ENCODE measurements at regions not wholly inside any gene's neighbourhood (a gene's known extent, or its start where the extent isn't known, plus 50 kb on each side); places are given as distances from the start of the nearest gene placed in this dataset.
"Not testable (repeated sequence)": the region's sequence is repeated elsewhere in the genome, so short reads cannot be mapped to it uniquely, and the experiment has no call there.

GRCh38 chr7:125299003-125299765, 369.6 kb upstream of the POT1 start:
- intact Hi-C loops (cut with DNase I) = no loop called here
- Histone ChIP-seq H3K27ac (no peak overlapping the region), H3K4me1 (replicated peaks) (no peaks in the 10 kb centered on the region), H3K4me3 (no peak overlapping the region), H3K9me3 (no peaks in the 10 kb centered on the region), H3K27me3 (replicated peaks; ENCODE audit: insufficient read depth) (no peaks in the 10 kb centered on the region), H3K36me3 (no peaks in the 10 kb centered on the region)
- TF ChIP-seq POLR2AphosphoS5 (IDR thresholded peaks at IDR 0.05) = no peak
- no peak for TF ChIP-seq POLR2A (IDR thresholded peaks at IDR 0.05)
- TF ChIP-seq CTCF (IDR thresholded peaks at IDR 0.05) = no peak
- DNase-seq (ENCODE audit: low spot score) = no peak
- 93% methylated on average over 18 of the region's 18 CpGs for WGBS

GRCh38 chr7:125279961-125280360, 350.3 kb upstream of the POT1 start:
- intact Hi-C loops (cut with DNase I) = no loop called here

GRCh38 chr7:125278318-125278717, 348.7 kb upstream of the POT1 start:
- H3K9me3 ChIP-seq = no peaks in the 10 kb centered on the region
- no peak overlapping the region for H3K4me3 ChIP-seq
- intact Hi-C loops (cut with DNase I) = no loop called here
- 40% methylated on average over 1 of the region's 1 CpG for WGBS
- no peaks in the 10 kb centered on the region for H3K36me3 ChIP-seq
- H3K4me1 ChIP-seq (replicated peaks) = no peaks in the 10 kb centered on the region
- TF ChIP-seq POLR2A (IDR thresholded peaks at IDR 0.05) (no peak), POLR2AphosphoS5 (IDR thresholded peaks at IDR 0.05) (no peak), CTCF (IDR thresholded peaks at IDR 0.05) (no peak)
- DNase-seq (ENCODE audit: low spot score) = no peak
- no peak overlapping the region for H3K27ac ChIP-seq
- no peaks in the 10 kb centered on the region for H3K27me3 ChIP-seq (replicated peaks; ENCODE audit: insufficient read depth)

More at GRCh38 chr7:125279961-125280360, 350.3 kb upstream of the POT1 start:
- TF ChIP-seq CTCF (IDR thresholded peaks at IDR 0.05) = no peak
- TF ChIP-seq POLR2AphosphoS5 (IDR thresholded peaks at IDR 0.05) = no peak
- no peak for TF ChIP-seq POLR2A (IDR thresholded peaks at IDR 0.05)
- DNase-seq (ENCODE audit: low spot score) = no peak
- WGBS = 52% methylated on average over 2 of the region's 2 CpGs
- no peaks in the 10 kb centered on the region for H3K27me3 ChIP-seq (replicated peaks; ENCODE audit: insufficient read depth)
- H3K9me3 ChIP-seq = no peaks in the 10 kb centered on the region
- H3K36me3 ChIP-seq = no peaks in the 10 kb centered on the region
- H3K4me3 ChIP-seq = no peak overlapping the region
- no peak overlapping the region for H3K27ac ChIP-seq
- no peaks in the 10 kb centered on the region for H3K4me1 ChIP-seq (replicated peaks)

- H3K27ac ChIP-seq; H3K27me3 ChIP-seq (replicated peaks; ENCODE audit: insufficient read depth); H3K4me3 ChIP-seq; H3K36me3 ChIP-seq; intact Hi-C loops (cut with DNase I); H3K9me3 ChIP-seq; H3K4me1 ChIP-seq (replicated peaks); DNase-seq (ENCODE audit: low spot score): not testable (repeated sequence)
- WGBS = 91% methylated on average over 6 of the region's 6 CpGs
Measured at GRCh38 chr7:125274742-125275141, 345.1 kb upstream of the POT1 start.

GRCh38 chr7:125264174-125264856, 334.7 kb upstream of the POT1 start:
- H3K4me3 ChIP-seq; intact Hi-C loops (cut with DNase I); DNase-seq (ENCODE audit: low spot score); H3K9me3 ChIP-seq; H3K27me3 ChIP-seq (replicated peaks; ENCODE audit: insufficient read depth); H3K27ac ChIP-seq; H3K36me3 ChIP-seq; H3K4me1 ChIP-seq (replicated peaks): not testable (repeated sequence)
- WGBS = 94% methylated on average over 13 of the region's 13 CpGs

GRCh38 chr7:125258876-125259417, 329.3 kb upstream of the POT1 start:
- H3K9me3 ChIP-seq = not testable (repeated sequence)

More at GRCh38 chr7:125258876-125259417, 329.3 kb upstream of the POT1 start:
- intact Hi-C loops (cut with DNase I); H3K27ac ChIP-seq; H3K4me3 ChIP-seq; H3K27me3 ChIP-seq (replicated peaks; ENCODE audit: insufficient read depth); DNase-seq (ENCODE audit: low spot score); H3K4me1 ChIP-seq (replicated peaks); H3K36me3 ChIP-seq: not testable (repeated sequence)
- 85% methylated on average over 10 of the region's 10 CpGs for WGBS

Data from prostate gland (tissue), 2 donors.